Peyer's patch (tissue), 4 donors: ENCODE measurements at regions not wholly inside any gene's neighbourhood (a gene's known extent, or its start where the extent isn't known, plus 50 kb on each side); places are given as distances from the start of the nearest gene placed in this dataset.

Experiments used
- DNase-seq, 3 donors: peaks; one replicate each; pipeline ENCODE4 v3.0.0-alpha.2; 2017 to 2019
- H3K27ac ChIP-seq, 4 donors: fragments of 200-600 bp; sonication (generic); one replicate each; pipeline ENCODE4 v1.5.1; 2016 to 2019
- H3K27me3 ChIP-seq, 2 donors: fragments of 200-600 bp; sonication (generic); one replicate each; pipeline ENCODE4 v1.5.1; 2019
- H3K36me3 ChIP-seq, 3 donors: fragments of 200-600 bp; sonication (generic); one replicate each; pipeline ENCODE4 v1.5.1; 2016 to 2019
- H3K4me1 ChIP-seq, 4 donors: fragments of 200-600 bp; sonication (generic); one replicate each; pipeline ENCODE4 v1.5.1; 2016 to 2019
- H3K4me3 ChIP-seq, 4 donors: fragments of 200-600 bp; sonication (generic); 1 replicate in 3 of 4; 2 replicates in 1 of 4; pipeline ENCODE4 v1.5.1; 2016 to 2019; ENCODE audit warnings: mild to moderate bottlenecking in 1 of 4
- H3K9me3 ChIP-seq, 4 donors: fragments of 200-600 bp; sonication (generic); one replicate each; pipeline ENCODE4 v1.5.1; 2016 to 2019; ENCODE audit warnings: mild to moderate bottlenecking in 1 of 4
- CTCF ChIP-seq, 6 experiments: fragments of 450-650 bp in 4 of 6; fragments of 200-600 bp in 2 of 6; sonication (generic) in 1 of 6; IDR thresholded peaks; one replicate each; pipeline ENCODE4 v1.5.1; 2017 to 2019; ENCODE audit warnings: antibody characterized with exemption in 6 of 6, mild to moderate bottlenecking in 3 of 6, moderate library complexity in 1 of 6
- POLR2A ChIP-seq, 2 donors: fragments of 450-650 bp; IDR thresholded peaks; one replicate each; pipeline ENCODE4 v1.5.1; 2017; ENCODE audit warnings: antibody characterized with exemption in 2 of 2, mild to moderate bottlenecking in 2 of 2, moderate library complexity in 2 of 2

GRCh38 chr7:124681946-124682345 is 83.6 kb downstream of the GPR37 start:
- Histone ChIP-seq H3K27ac (no peak overlapping the region), H3K36me3 (no peaks in the 10 kb centered on the region), H3K27me3 (no peaks in the 10 kb centered on the region), H3K4me1 (no peaks in the 10 kb centered on the region), H3K4me3 (no peak overlapping the region), H3K9me3 (no peaks in the 10 kb centered on the region)
- no peak for DNase-seq
- TF ChIP-seq CTCF (IDR thresholded peaks at IDR 0.05), result no peak
- no peak for TF ChIP-seq POLR2A (IDR thresholded peaks at IDR 0.05)

GRCh38 chr7:124680304-124680703 is 85.3 kb downstream of the GPR37 start:
- Histone ChIP-seq H3K4me1 (no peaks in the 10 kb centered on the region), H3K27ac (no peak overlapping the region), H3K4me3 (no peak overlapping the region), H3K27me3 (no peaks in the 10 kb centered on the region), H3K36me3 (no peaks in the 10 kb centered on the region), H3K9me3 (no peaks in the 10 kb centered on the region)
- DNase-seq, result no peak
- no peak for TF ChIP-seq POLR2A (IDR thresholded peaks at IDR 0.05)
- no peak for TF ChIP-seq CTCF (IDR thresholded peaks at IDR 0.05)

GRCh38 chr7:124679586-124680225 is 85.9 kb downstream of the GPR37 start:
- DNase-seq, result no peak
- no peaks in the 10 kb centered on the region for H3K27me3 ChIP-seq
- no peak overlapping the region for H3K4me3 ChIP-seq
- no peak overlapping the region for H3K27ac ChIP-seq
- H3K36me3 ChIP-seq, result no peaks in the 10 kb centered on the region
- no peaks in the 10 kb centered on the region for H3K4me1 ChIP-seq
- TF ChIP-seq POLR2A (IDR thresholded peaks at IDR 0.05), result no peak
- TF ChIP-seq CTCF (IDR thresholded peaks at IDR 0.05), result no peak
- H3K9me3 ChIP-seq, result no peaks in the 10 kb centered on the region

- TF ChIP-seq CTCF (IDR thresholded peaks at IDR 0.05), result no peak
- no peak for TF ChIP-seq POLR2A (IDR thresholded peaks at IDR 0.05)
These were observed 86.4 kb downstream of the GPR37 start for GRCh38 chr7:124679146-124679545.

GRCh38 chr7:124674451-124674850 is 91.1 kb downstream of the GPR37 start:
- Histone ChIP-seq H3K36me3 (no peaks in the 10 kb centered on the region), H3K9me3 (no peaks in the 10 kb centered on the region), H3K27me3 (no peaks in the 10 kb centered on the region), H3K27ac (no peak overlapping the region), H3K4me3 (no peak overlapping the region), H3K4me1 (no peaks in the 10 kb centered on the region)
- no peak for DNase-seq
- TF ChIP-seq CTCF (IDR thresholded peaks at IDR 0.05) (no peak), POLR2A (IDR thresholded peaks at IDR 0.05) (no peak)

More at GRCh38 chr7:124679146-124679545, 86.4 kb downstream of the GPR37 start:
- no peaks in the 10 kb centered on the region for H3K36me3 ChIP-seq
- H3K9me3 ChIP-seq, result no peaks in the 10 kb centered on the region
- no peak for DNase-seq
- H3K27me3 ChIP-seq, result no peaks in the 10 kb centered on the region
- H3K4me1 ChIP-seq, result no peaks in the 10 kb centered on the region
- H3K27ac ChIP-seq, result no peak overlapping the region
- no peak overlapping the region for H3K4me3 ChIP-seq

- Histone ChIP-seq H3K4me3 (no peak overlapping the region), H3K36me3 (no peaks in the 10 kb centered on the region), H3K9me3 (no peaks in the 10 kb centered on the region), H3K27me3 (no peaks in the 10 kb centered on the region), H3K27ac (no peak overlapping the region), H3K4me1 (no peaks in the 10 kb centered on the region)
- TF ChIP-seq POLR2A (IDR thresholded peaks at IDR 0.05) (no peak), CTCF (IDR thresholded peaks at IDR 0.05) (no peak)
- no peak for DNase-seq
These were observed 93.6 kb downstream of the GPR37 start for GRCh38 chr7:124672011-124672410.
